H1 (cell line): ENCODE measurements at regions not wholly inside any gene's neighbourhood (a gene's known extent, or its start where the extent isn't known, plus 50 kb on each side); places are given as distances from the start of the nearest gene placed in this dataset.

Experiments
- CTCF ChIA-PET: fragments of 300-600 bp; sonication (Branson Sonifier 250); formaldehyde crosslinking; loops from one replicate; lab custom pipeline; 2021; ENCODE audit not compliant: partially characterized antibody; lab: Charles Lee
- POLR2A ChIA-PET: fragments of 300-600 bp; sonication (Branson Sonifier 250); formaldehyde crosslinking; loops from one replicate; lab custom pipeline; 2021; ENCODE audit warnings: inconsistent platforms; ENCODE audit not compliant: partially characterized antibody; lab: Charles Lee
- DNase-seq, 2 experiments: peaks; one replicate each; pipeline versions ENCODE4 v3.0.0 to v3.0.0-alpha.2; 2010 to 2022; ENCODE audit warnings: low spot score in 2 of 2, low read depth in 1 of 2, mixed read lengths in 1 of 2
- FAIRE-seq: peaks from 2 replicates; lab custom pipeline; 2011; peaks lifted over from hg19 to GRCh38; lab: Jason Lieb, UNC
- H2AFZ ChIP-seq: 2 replicates; pipeline ENCODE4 v1.8.1; 2012; ENCODE audit warnings: low read length, inconsistent platforms
- H2AK5ac ChIP-seq: 2 replicates; pipeline ENCODE4 v1.6.1; 2013; ENCODE audit warnings: low read depth, low read length
- H2BK120ac ChIP-seq: replicated peaks from 2 replicates; pipeline ENCODE3; 2013; ENCODE audit warnings: low read depth, low read length, inconsistent platforms
- H2BK12ac ChIP-seq: 2 replicates; pipeline ENCODE4 v1.6.1; 2013; ENCODE audit warnings: low read depth, low read length
- H2BK15ac ChIP-seq: 2 replicates; pipeline ENCODE4 v1.6.1; 2013; ENCODE audit warnings: low read length
- H2BK20ac ChIP-seq: 2 replicates; pipeline ENCODE4 v1.6.1; 2013; ENCODE audit warnings: low read length
- H2BK5ac ChIP-seq: 2 replicates; pipeline ENCODE4 v1.6.1; 2013; ENCODE audit warnings: low read depth, low read length
- H3K14ac ChIP-seq: 2 replicates; pipeline ENCODE4 v1.6.1; 2013; ENCODE audit warnings: inconsistent platforms; ENCODE audit not compliant: insufficient read length
- H3K18ac ChIP-seq: 2 replicates; pipeline ENCODE4 v1.6.1; 2013; ENCODE audit warnings: low read length; ENCODE audit errors: extremely low read depth
- H3K23ac ChIP-seq: 2 replicates; pipeline ENCODE4 v1.6.1; 2013; ENCODE audit warnings: inconsistent platforms; ENCODE audit not compliant: insufficient read length
- H3K23me2 ChIP-seq: 2 replicates; pipeline ENCODE4 v1.6.1; 2013; ENCODE audit warnings: low read depth, low read length
- H3K27ac ChIP-seq: 2 replicates; pipeline ENCODE4 v1.6.1; 2011; ENCODE audit warnings: low read depth, low read length, inconsistent platforms
- H3K27me3 ChIP-seq, 4 experiments: replicated peaks in 1 of 4; 1 replicate in 1 of 4; 2 replicates in 3 of 4; pipeline versions ENCODE4 v1.6.1 to v1.8.1; 2011 to 2013; ENCODE audit warnings: low read length in 3 of 4, mild to moderate bottlenecking in 3 of 4, inconsistent platforms in 2 of 4, mixed read lengths in 2 of 4, moderate library complexity in 1 of 4; ENCODE audit not compliant: control insufficient read depth in 3 of 4, insufficient read depth in 3 of 4; ENCODE audit errors: extremely low read depth in 1 of 4
- H3K36me3 ChIP-seq, 4 experiments: 2 replicates each; pipeline versions ENCODE4 v1.6.1 to v1.8.1; 2011 to 2013; ENCODE audit warnings: mild to moderate bottlenecking in 4 of 4, low read length in 3 of 4, moderate library complexity in 2 of 4, control low read depth in 1 of 4, inconsistent platforms in 1 of 4; ENCODE audit not compliant: insufficient read depth in 4 of 4, control insufficient read depth in 2 of 4
- H3K4ac ChIP-seq: replicated peaks from 2 replicates; pipeline ENCODE3; 2013; ENCODE audit warnings: low read length, low read depth, mixed read lengths, inconsistent platforms; ENCODE audit not compliant: insufficient read length
- H3K4me1 ChIP-seq, 4 experiments: replicated peaks in 1 of 4; 1 replicate in 1 of 4; 2 replicates in 3 of 4; pipeline versions ENCODE4 v1.6.1 to v1.8.1; 2011 to 2013; ENCODE audit warnings: low read length in 3 of 4, inconsistent platforms in 2 of 4, mixed read lengths in 1 of 4; ENCODE audit not compliant: insufficient read depth in 4 of 4, control insufficient read depth in 3 of 4
- H3K4me2 ChIP-seq, 2 experiments: 2 replicates each; pipeline versions ENCODE4 v1.6.1 to v1.8.1; 2011 to 2013; ENCODE audit warnings: low read depth in 2 of 2, low read length in 2 of 2, control low read depth in 1 of 2, inconsistent platforms in 1 of 2, mild to moderate bottlenecking in 1 of 2; ENCODE audit not compliant: insufficient read depth in 1 of 2
- H3K4me3 ChIP-seq, 4 experiments: fragments of 200-600, 300-600 bp in 1 of 4; sonication (generic), shearing (Covaris generic), sonication (Bioruptor Twin) in 1 of 4; 2 replicates each; pipeline versions ENCODE4 v1.5.1 to v1.8.1; 2011 to 2016; ENCODE audit warnings: low read length in 4 of 4, low read depth in 3 of 4, control low read depth in 2 of 4, inconsistent platforms in 2 of 4, mild to moderate bottlenecking in 2 of 4, mixed read lengths in 1 of 4, moderate library complexity in 1 of 4; ENCODE audit not compliant: insufficient read depth in 2 of 4; ENCODE audit errors: extremely low read depth in 1 of 4
- H3K56ac ChIP-seq: replicated peaks from 2 replicates; pipeline ENCODE3; 2013; ENCODE audit warnings: low read depth, mild to moderate bottlenecking, mixed read lengths, low read length, inconsistent platforms; ENCODE audit not compliant: insufficient read length
- H3K79me1 ChIP-seq: 2 replicates; pipeline ENCODE4 v1.6.1; 2013; ENCODE audit warnings: low read depth, low read length, control low read depth
- H3K79me2 ChIP-seq, 2 experiments: 2 replicates each; pipeline versions ENCODE4 v1.6.1 to v1.8.1; 2012 to 2013; ENCODE audit warnings: low read length in 2 of 2, mild to moderate bottlenecking in 2 of 2, inconsistent platforms in 1 of 2; ENCODE audit not compliant: insufficient read depth in 2 of 2, control insufficient read depth in 1 of 2
- H3K9ac ChIP-seq, 4 experiments: replicated peaks in 1 of 4; 1 replicate in 1 of 4; 2 replicates in 3 of 4; pipeline versions ENCODE4 v1.6.1 to v1.8.1; 2011 to 2013; ENCODE audit warnings: low read depth in 3 of 4, low read length in 3 of 4, control low read depth in 2 of 4, mild to moderate bottlenecking in 2 of 4, moderate library complexity in 2 of 4, inconsistent platforms in 1 of 4; ENCODE audit errors: extremely low read depth in 1 of 4
- H3K9me3 ChIP-seq, 2 experiments: 2 replicates each; pipeline versions ENCODE4 v1.6.1 to v1.8.1; 2012 to 2013; ENCODE audit warnings: mild to moderate bottlenecking in 2 of 2, moderate library complexity in 2 of 2, control low read depth in 1 of 2, inconsistent platforms in 1 of 2, low read depth in 1 of 2, low read length in 1 of 2, mixed read lengths in 1 of 2; ENCODE audit not compliant: insufficient read depth in 2 of 2
- H4K20me1 ChIP-seq, 2 experiments: replicated peaks in 1 of 2; 2 replicates each; pipeline versions ENCODE3 to v1.8.1; 2011 to 2013; ENCODE audit warnings: inconsistent platforms in 2 of 2, low read length in 2 of 2, mild to moderate bottlenecking in 1 of 2; ENCODE audit not compliant: insufficient read depth in 2 of 2, control insufficient read depth in 1 of 2
- H4K5ac ChIP-seq: 2 replicates; pipeline ENCODE4 v1.6.1; 2013; ENCODE audit warnings: low read length, low read depth, mixed read lengths, inconsistent platforms; ENCODE audit not compliant: insufficient read length
- H4K8ac ChIP-seq: 2 replicates; pipeline ENCODE4 v1.8.0; 2013; ENCODE audit warnings: mild to moderate bottlenecking, moderate library complexity, low read length, inconsistent platforms; ENCODE audit not compliant: insufficient read depth; ENCODE audit errors: extremely low read depth
- H4K91ac ChIP-seq: replicated peaks from 2 replicates; pipeline ENCODE3; 2013; ENCODE audit warnings: low read length, mixed read lengths, inconsistent platforms; ENCODE audit not compliant: insufficient read length
- RXRA ChIP-seq: IDR thresholded peaks from 2 replicates; pipeline ENCODE4 v1.6.1; 2011; ENCODE audit warnings: low read depth, mild to moderate bottlenecking, low read length, moderate library complexity; ENCODE audit not compliant: insufficient read depth
- SUZ12 ChIP-seq: fragments of 200-600 bp; sonication (generic); IDR thresholded peaks from 2 replicates; pipeline ENCODE4 v1.6.1; 2012; ENCODE audit warnings: mild to moderate bottlenecking, inconsistent platforms, low read length, moderate library complexity, mixed read lengths
- WGBS, 2 experiments: shearing (Covaris generic) in 1 of 2; methylation state at CpG; one replicate each; pipeline versions ENCODE4 v1.1.6 to v1.1.7; 2013 to 2015; ENCODE audit warnings: low lambda C conversion rate in 2 of 2, mixed read lengths in 2 of 2, inconsistent platforms in 1 of 2, low coverage in 1 of 2, missing lambda C conversion rate in 1 of 2; ENCODE audit not compliant: insufficient replicate concordance in 2 of 2, insufficient coverage in 1 of 2, insufficient read length in 1 of 2; ENCODE audit errors: extremely low coverage in 1 of 2, missing lambda C conversion rate in 1 of 2; 5-methylcytosine and 5-hydroxymethylcytosine counted together

DNA sequence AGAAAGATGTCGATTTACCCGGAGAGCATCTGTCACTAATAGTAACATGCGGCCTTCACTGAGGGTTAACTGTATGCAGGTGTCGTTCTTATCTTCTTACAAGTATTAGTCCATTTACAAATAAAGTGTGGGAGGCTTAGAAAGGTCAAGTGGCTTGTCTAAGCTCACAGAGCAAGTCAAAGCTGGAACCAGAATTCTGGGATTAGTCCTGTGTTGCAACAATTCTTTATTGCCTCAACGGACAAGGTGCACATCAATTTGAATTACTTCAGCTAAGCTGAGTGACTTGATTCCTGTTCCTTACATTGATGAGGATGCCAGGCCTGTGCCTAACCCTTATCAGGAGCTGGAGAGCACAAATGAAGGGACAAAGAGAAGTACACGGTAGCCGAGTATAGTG is 1193.6 kb downstream of the UQCRFS1 start:
- Histone ChIP-seq H4K91ac (no peak overlapping the region), H2BK12ac (no peak overlapping the region), H3K23ac (no peak overlapping the region), H3K27ac (no peak overlapping the region), H4K5ac (no peak overlapping the region), H2AK5ac (no peak overlapping the region), H3K4ac (no peak overlapping the region), H3K18ac (no peak overlapping the region), H3K4me2 (no peak overlapping the region), H2AFZ (no peak overlapping the region), H4K8ac (no peak overlapping the region), H2BK5ac (no peak overlapping the region), H3K79me1 (no peaks in the 10 kb centered on the region), H3K14ac (no peak overlapping the region), H4K20me1 (no peaks in the 10 kb centered on the region), H2BK120ac (no peak overlapping the region), H2BK20ac (no peak overlapping the region), H3K4me1 (peaks cover 0 to 6% (median 2%) of the 10 kb centered on the region in 4 experiments; a peak in 2 of 7 replicates), H3K56ac (no peak overlapping the region), H3K79me2 (no peaks in the 10 kb centered on the region), H2BK15ac (no peak overlapping the region), H3K9me3 (no peaks in the 10 kb centered on the region; a peak in 1 of 4 replicates), H3K9ac (no peak overlapping the region), H3K23me2 (no peaks in the 10 kb centered on the region), H3K27me3 (no peaks in the 10 kb centered on the region; a peak in 1 of 7 replicates), H3K4me3 (no peak overlapping the region), H3K36me3 (no peaks in the 10 kb centered on the region)
- POLR2A ChIA-PET: no interaction called here
- DNase-seq (no peak), FAIRE-seq (no peak)
- 91% methylated on average over 7 of the region's 7 CpGs; no CpG with 5 or more reads in 1 of the 2 experiments for WGBS, 2 experiments
- CTCF ChIA-PET: interaction anchor here (0.6 to 3.5 kb wide), 7 partner anchors 27 to 306 kb away, joined by 3 to 18 read pairs (median 4); no protein-coding TSS in a partner anchor
- TF ChIP-seq RXRA (no peak), SUZ12 (no peak)
